Mesothelial cell of epicardium (in vitro differentiated cells): ENCODE measurements at regions not wholly inside any gene's neighbourhood (a gene's known extent, or its start where the extent isn't known, plus 50 kb on each side); places are given as distances from the start of the nearest gene placed in this dataset.
"Not testable (repeated sequence)": the region's sequence is repeated elsewhere in the genome, so short reads cannot be mapped to it uniquely, and the experiment has no call there.

Experiments
- DNase-seq, 2 experiments: peaks; one replicate each; pipeline ENCODE4 v3.0.0; 2021; ENCODE audit warnings: low spot score in 2 of 2; ENCODE audit not compliant: unreplicated experiment in 2 of 2
- H3K27ac Mint-ChIP-seq: 2 replicates; pipeline ENCODE4 v1.8.0; 2021; ENCODE audit warnings: mixed read lengths
- H3K27me3 Mint-ChIP-seq: 2 replicates; pipeline ENCODE4 v1.8.0; 2021; ENCODE audit warnings: low read depth, mixed read lengths
- H3K36me3 Mint-ChIP-seq: 2 replicates; pipeline ENCODE4 v1.8.0; 2021; ENCODE audit warnings: mixed read lengths
- H3K4me1 Mint-ChIP-seq: 2 replicates; pipeline ENCODE4 v1.8.0; 2021; ENCODE audit warnings: mixed read lengths
- H3K4me3 Mint-ChIP-seq: 2 replicates; pipeline ENCODE4 v1.8.0; 2021; ENCODE audit warnings: mild to moderate bottlenecking, moderate library complexity, mixed read lengths
- H3K9me3 Mint-ChIP-seq: 2 replicates; pipeline ENCODE4 v1.8.0; 2021; ENCODE audit warnings: mixed read lengths
- CTCF ChIP-seq: fragments of 200-600 bp; sonication (generic); IDR thresholded peaks from one replicate; pipeline ENCODE4 v1.5.0; 2021; ENCODE audit warnings: antibody characterized with exemption; ENCODE audit not compliant: unreplicated experiment

GRCh38 chr11:70596091-70596490 is 197.8 kb downstream of the CTTN start:
- Mint-ChIP-seq H3K4me1 (no peaks in the 10 kb centered on the region), H3K27ac (no peak overlapping the region), H3K4me3 (no peak overlapping the region), H3K9me3 (no peaks in the 10 kb centered on the region), H3K36me3 (no peaks in the 10 kb centered on the region), H3K27me3 (peaks cover 1% of the 10 kb centered on the region)
- DNase-seq, result no peak
- TF ChIP-seq CTCF, result no peak

GRCh38 chr11:70597006-70597555 is 198.8 kb downstream of the CTTN start:
- H3K36me3 Mint-ChIP-seq, result no peaks in the 10 kb centered on the region
- no peak overlapping the region for H3K27ac Mint-ChIP-seq
- H3K27me3 Mint-ChIP-seq, result peaks cover 1% of the 10 kb centered on the region
- TF ChIP-seq CTCF, result no peak
- no peak for DNase-seq
- no peaks in the 10 kb centered on the region for H3K9me3 Mint-ChIP-seq
- no peak overlapping the region for H3K4me3 Mint-ChIP-seq
- no peaks in the 10 kb centered on the region for H3K4me1 Mint-ChIP-seq

GRCh38 chr11:70597751-70598625 is 199.7 kb downstream of the CTTN start:
- H3K27ac Mint-ChIP-seq, result no peak overlapping the region
- H3K4me1 Mint-ChIP-seq, result no peaks in the 10 kb centered on the region
- H3K4me3 Mint-ChIP-seq, result no peak overlapping the region
- DNase-seq, result no peak
- TF ChIP-seq CTCF, result no peak
- H3K36me3 Mint-ChIP-seq, result no peaks in the 10 kb centered on the region
- H3K27me3 Mint-ChIP-seq, result peaks cover 1% of the 10 kb centered on the region
- no peaks in the 10 kb centered on the region for H3K9me3 Mint-ChIP-seq

GRCh38 chr11:70600911-70601415 is 202.6 kb downstream of the CTTN start:
- DNase-seq, H3K36me3 Mint-ChIP-seq, H3K4me1 Mint-ChIP-seq, H3K27ac Mint-ChIP-seq, H3K27me3 Mint-ChIP-seq, H3K9me3 Mint-ChIP-seq, H3K4me3 Mint-ChIP-seq: not testable (repeated sequence)

GRCh38 chr11:70601861-70602538 is 203.7 kb downstream of the CTTN start:
- DNase-seq, result no peak
- Mint-ChIP-seq H3K27ac (no peak overlapping the region), H3K36me3 (no peaks in the 10 kb centered on the region), H3K4me3 (no peak overlapping the region), H3K9me3 (no peaks in the 10 kb centered on the region), H3K4me1 (no peaks in the 10 kb centered on the region), H3K27me3 (peaks cover 1% of the 10 kb centered on the region)
- TF ChIP-seq CTCF, result no peak
